ENCODE measurements at regions not wholly inside any gene's neighbourhood (a gene's known extent, or its start where the extent isn't known, plus 50 kb on each side); places are given as distances from the start of the nearest gene placed in this dataset.
A peak's percentile ranks its signal among the peaks of the same experiment; 100 is the strongest.

DNA sequence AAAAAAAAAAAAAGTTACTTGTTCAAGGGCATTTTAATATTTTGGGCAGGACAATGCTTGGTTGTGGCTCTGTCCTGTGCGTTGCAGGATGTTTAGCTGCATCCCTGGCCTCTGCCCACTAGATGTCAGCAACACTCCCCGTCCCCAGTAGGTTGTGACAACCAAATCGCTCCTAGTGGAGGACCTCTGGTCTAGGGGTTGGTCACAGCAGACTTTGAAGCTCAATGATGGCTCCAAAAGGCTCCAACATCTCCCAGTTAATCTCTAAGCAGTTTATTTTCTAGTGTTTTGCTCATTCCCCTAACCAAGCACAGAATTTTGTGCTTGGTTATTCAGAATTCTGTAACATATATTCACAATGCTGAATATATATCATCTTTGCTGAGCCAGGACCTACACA, 67.0 kb downstream of the CHRNA1 start:
- DNase-seq (ENCODE audit: extremely low read depth, low read depth): no peak
- TF ChIP-seq, protein P1, sequence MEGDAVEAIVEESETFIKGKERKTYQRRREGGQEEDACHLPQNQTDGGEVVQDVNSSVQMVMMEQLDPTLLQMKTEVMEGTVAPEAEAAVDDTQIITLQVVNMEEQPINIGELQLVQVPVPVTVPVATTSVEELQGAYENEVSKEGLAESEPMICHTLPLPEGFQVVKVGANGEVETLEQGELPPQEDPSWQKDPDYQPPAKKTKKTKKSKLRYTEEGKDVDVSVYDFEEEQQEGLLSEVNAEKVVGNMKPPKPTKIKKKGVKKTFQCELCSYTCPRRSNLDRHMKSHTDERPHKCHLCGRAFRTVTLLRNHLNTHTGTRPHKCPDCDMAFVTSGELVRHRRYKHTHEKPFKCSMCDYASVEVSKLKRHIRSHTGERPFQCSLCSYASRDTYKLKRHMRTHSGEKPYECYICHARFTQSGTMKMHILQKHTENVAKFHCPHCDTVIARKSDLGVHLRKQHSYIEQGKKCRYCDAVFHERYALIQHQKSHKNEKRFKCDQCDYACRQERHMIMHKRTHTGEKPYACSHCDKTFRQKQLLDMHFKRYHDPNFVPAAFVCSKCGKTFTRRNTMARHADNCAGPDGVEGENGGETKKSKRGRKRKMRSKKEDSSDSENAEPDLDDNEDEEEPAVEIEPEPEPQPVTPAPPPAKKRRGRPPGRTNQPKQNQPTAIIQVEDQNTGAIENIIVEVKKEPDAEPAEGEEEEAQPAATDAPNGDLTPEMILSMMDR (IDR thresholded peaks at IDR 0.05; ENCODE audit: low read depth, low read length): peak; percentile 90

DNA sequence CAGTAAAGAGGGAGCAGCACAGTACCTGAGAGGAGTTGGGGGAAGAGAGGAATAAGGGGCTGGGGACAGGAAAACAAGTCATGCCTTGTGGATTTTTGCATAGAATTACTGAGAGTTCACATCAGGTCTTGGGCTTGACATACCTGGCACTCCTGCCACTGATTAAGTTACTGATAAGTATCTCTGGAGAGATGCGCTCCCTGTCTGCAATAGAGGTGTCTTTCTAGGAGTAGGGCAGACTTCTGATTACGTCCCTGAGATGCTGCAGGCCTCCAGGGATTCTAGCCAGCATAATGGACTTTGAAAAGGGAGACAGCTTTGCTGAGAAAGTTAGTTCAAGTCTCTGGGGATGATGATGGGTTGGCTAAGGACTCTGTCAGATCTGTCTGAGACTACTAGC, 69.4 kb downstream of the CHRNA1 start:
- TF ChIP-seq, protein P1 (IDR thresholded peaks at IDR 0.05; ENCODE audit: low read depth, low read length): no peak
- DNase-seq (ENCODE audit: extremely low read depth, low read depth): no peak

DNA sequence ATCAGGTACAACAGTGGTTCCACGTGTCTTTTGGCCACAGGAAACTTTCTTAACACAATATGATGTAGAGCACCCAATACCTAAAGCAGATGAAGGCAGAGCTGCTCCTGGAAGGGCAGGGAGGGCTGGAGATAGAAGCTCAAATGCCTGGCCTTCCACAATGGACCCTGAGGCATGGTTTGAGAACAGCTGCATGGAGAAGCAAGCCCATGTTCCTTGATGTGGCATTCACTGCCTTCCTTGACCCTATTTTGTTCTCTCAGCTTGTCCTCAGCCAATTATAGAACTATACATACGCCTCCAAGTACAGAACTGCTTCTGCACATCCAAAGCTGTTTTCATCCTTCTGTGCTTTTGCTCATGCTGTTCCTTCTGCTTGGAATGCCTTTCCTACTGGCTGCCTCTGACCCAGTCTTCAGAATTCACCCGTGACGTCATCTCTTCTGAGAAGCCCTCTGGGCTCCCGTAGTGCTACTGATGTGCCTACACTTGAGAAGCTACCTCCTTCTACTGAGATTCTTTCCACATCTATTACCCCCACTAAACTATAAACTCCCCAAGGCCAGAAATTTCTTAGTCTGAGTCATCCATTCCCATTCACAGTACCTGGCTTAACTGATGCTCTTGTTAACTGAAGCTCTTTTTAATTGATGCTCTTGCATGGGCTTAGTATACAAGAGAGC, 69.9 kb downstream of the CHRNA1 start:
- TF ChIP-seq, protein P1 (IDR thresholded peaks at IDR 0.05; ENCODE audit: low read depth, low read length): no peak
- DNase-seq (ENCODE audit: extremely low read depth, low read depth): no peak

GRCh38 chr2:174693344-174693743, 70.9 kb downstream of the CHRNA1 start:
- TF ChIP-seq, protein P1 (IDR thresholded peaks at IDR 0.05; ENCODE audit: low read depth, low read length): no peak
- DNase-seq (ENCODE audit: extremely low read depth, low read depth): no peak

DNA sequence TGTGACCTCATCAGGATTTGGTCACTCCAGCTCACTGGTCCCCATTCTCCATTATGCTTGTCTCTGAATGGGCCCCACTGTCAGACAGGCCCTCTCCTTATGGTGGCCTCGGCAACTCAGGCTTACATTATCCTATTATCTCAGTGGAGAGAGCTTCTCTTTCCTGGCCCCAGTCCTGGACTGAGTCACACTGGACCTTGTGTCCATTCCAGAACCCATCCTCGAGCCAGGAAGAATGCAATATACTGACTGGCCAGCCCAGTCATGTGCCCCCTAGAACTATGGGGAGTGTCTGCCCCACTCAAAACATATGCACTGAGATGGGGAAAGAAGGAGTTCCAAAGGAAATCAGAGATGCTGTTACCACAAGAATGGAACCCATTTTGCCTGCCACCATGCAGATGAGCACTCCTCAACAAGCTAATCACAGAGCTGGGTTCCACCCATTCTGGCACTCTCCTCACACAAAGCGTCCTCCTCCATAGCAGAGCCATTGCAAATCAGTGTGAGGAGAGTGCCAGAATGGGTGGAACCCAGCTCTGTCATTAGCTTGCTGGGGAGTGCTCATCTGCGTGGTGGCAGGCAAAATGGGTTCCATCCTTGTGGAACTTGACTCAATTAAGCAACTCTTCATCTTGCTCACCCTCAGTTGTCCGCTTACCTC, 71.9 kb downstream of the CHRNA1 start:
- TF ChIP-seq, protein P1 (IDR thresholded peaks at IDR 0.05; ENCODE audit: low read depth, low read length): no peak
- DNase-seq (ENCODE audit: extremely low read depth, low read depth): no peak

DNA sequence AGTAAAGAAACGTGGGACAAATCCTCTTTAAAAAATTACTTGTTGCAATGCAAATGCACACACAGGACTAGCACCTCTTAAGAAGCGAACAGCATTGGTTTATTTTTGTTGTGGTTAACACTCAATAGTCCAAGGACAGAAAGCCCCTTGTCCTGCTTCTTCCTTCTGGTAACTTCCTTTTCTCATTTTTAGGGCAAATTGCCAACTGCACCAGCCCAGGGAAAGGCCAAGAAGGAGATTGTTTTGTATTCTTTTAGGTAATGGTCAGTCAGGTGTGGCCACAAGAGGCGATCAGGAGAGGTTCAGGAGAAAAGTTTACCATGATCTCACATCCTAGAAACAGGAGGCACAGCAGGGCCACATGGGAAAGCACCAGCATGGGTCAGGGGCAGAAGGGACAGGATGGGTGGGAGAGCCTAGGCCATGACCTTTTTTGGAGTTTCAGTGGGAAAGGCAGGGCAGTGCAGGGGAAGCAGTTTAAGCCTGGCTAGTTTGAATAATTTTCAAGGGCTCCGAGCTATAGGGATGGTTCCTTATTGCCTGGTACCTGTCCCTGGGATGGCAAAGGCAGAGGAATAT, 73.0 kb downstream of the CHRNA1 start:
- TF ChIP-seq, protein P1 (IDR thresholded peaks at IDR 0.05; ENCODE audit: low read depth, low read length): no peak
- DNase-seq (ENCODE audit: extremely low read depth, low read depth): no peak

DNA sequence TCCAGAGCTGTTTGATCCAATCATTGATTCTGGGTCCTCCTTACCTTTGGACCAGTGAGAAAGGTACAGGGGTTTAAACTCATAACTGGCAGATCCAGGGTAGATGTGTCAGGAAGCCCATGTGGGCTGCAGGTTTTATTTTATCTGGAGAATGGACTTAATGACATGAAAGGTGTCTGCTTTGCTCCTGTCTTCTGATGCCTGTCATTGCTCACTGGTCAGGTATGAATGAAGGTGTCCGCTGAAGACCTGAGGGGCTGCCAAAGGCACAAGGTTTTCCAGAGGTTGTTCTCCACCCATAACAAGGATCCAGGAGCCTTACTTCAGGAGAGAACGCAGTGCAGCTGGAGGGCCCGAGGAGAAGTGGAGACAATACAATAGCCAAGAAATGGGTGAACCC, 74.2 kb downstream of the CHRNA1 start:
- TF ChIP-seq, protein P1 (IDR thresholded peaks at IDR 0.05; ENCODE audit: low read depth, low read length): no peak
- no peak for DNase-seq (ENCODE audit: extremely low read depth, low read depth)

All from AG09319 (cell line).